ENCODE measurements at regions not wholly inside any gene's neighbourhood (a gene's known extent, or its start where the extent isn't known, plus 50 kb on each side); places are given as distances from the start of the nearest gene placed in this dataset.

DNA sequence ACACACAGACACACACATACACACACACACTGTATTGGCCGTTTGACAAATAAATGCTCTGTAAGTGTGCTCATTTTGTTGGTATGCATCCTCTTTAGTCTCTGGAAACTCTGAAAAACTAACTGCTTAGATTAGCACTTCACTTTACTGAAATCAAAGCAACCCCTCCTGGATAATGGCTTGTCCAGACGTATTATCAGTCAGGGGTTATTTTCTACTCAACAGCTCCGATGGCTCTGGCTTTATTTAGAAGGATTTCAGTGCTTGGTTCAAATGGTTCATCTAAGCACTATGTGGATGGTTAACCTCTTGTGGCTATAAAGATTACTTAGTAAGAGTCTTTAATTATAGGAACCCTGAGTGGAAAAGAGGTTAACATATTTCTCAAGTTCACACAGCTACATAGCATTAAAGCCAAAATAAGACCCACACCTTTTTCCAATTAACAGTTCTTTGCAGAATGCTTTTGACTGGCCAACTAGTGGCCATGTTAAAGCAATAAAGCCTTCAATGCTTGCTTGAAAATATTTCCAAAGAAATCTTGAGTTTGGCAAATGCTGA is 516.1 kb upstream of the NAALADL2 start:
- no peak for TF ChIP-seq CTCF (optimal IDR thresholded peaks at IDR 0.05 in 1 of 3, IDR thresholded peaks at IDR 0.05 in 1 of 3, conservative IDR thresholded peaks at IDR 0.05 in 1 of 3; ENCODE audit: extremely low read depth in 1 of 3, insufficient read depth in 2 of 3, low read length in 3 of 3)
- no peak for TF ChIP-seq EZH2 (IDR thresholded peaks at IDR 0.05; ENCODE audit: low read length)

Data from keratinocyte (primary cell).